BLaER1 (cell line): ENCODE measurements at regions not wholly inside any gene's neighbourhood (a gene's known extent, or its start where the extent isn't known, plus 50 kb on each side); places are given as distances from the start of the nearest gene placed in this dataset.

ENCODE experiments used
- H3K27ac ChIP-seq: shearing (Covaris generic); formaldehyde crosslinking; 2 replicates; pipeline ENCODE4 v1.8.1; 2022
- H3K27me3 ChIP-seq: shearing (Covaris generic); formaldehyde crosslinking; 2 replicates; pipeline ENCODE4 v1.8.1; 2022
- H3K36me3 ChIP-seq: shearing (Covaris generic); formaldehyde crosslinking; 2 replicates; pipeline ENCODE4 v1.8.1; 2022
- H3K4me1 ChIP-seq: shearing (Covaris generic); formaldehyde crosslinking; 2 replicates; pipeline ENCODE4 v1.8.1; 2022
- H3K4me2 ChIP-seq: shearing (Covaris generic); formaldehyde crosslinking; 2 replicates; pipeline ENCODE4 v1.8.1; 2022
- H3K4me3 ChIP-seq: shearing (Covaris generic); formaldehyde crosslinking; 2 replicates; pipeline ENCODE4 v1.8.1; 2022
- H3K9ac ChIP-seq: shearing (Covaris generic); formaldehyde crosslinking; 2 replicates; pipeline ENCODE4 v1.8.1; 2022
- H3K9me3 ChIP-seq: shearing (Covaris generic); formaldehyde crosslinking; 2 replicates; pipeline ENCODE4 v1.8.1; 2022
- H4K20me1 ChIP-seq: shearing (Covaris generic); formaldehyde crosslinking; 2 replicates; pipeline ENCODE4 v1.8.1; 2022
- Cebpa-rat ChIP-seq: shearing (Covaris generic); IDR thresholded peaks from 2 replicates; pipeline ENCODE4 v1.8.1; 2022

DNA sequence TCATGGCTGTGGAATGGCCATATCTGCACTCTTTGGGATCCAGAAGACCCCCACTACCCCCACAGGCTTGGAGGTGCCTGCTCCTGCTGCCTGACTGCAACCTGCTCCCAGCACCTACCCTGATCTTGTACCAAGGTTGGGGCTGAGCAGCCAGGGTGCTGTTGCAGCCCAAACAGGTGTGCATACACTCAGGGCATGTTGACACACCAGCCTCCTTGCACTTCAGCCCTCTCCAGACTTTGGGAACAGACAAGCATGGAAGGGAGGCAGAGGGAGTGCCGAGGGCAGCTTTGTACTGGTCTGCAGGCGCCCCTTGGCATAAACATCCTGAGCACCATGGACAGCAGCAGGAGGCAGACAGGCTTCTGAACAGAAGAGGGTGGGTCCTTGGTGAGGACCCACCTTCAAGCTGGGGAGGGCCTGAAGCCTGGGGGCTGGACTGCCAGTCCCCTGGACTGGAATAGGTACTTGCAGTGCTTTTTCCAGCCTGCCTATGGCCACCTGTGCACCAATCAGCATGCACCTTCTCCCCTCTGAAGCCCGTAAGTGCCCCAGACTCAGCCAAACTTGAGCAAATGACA, 1675.8 kb downstream of the HACE1 start:
- Histone ChIP-seq H3K36me3 (no peaks in the 10 kb centered on the region), H3K27me3 (no peaks in the 10 kb centered on the region), H3K4me2 (no peak overlapping the region), H4K20me1 (no peaks in the 10 kb centered on the region), H3K27ac (no peak overlapping the region), H3K9me3 (no peaks in the 10 kb centered on the region), H3K9ac (no peak overlapping the region), H3K4me1 (no peaks in the 10 kb centered on the region), H3K4me3 (no peak overlapping the region)
- TF ChIP-seq Cebpa-rat, result no peak

DNA sequence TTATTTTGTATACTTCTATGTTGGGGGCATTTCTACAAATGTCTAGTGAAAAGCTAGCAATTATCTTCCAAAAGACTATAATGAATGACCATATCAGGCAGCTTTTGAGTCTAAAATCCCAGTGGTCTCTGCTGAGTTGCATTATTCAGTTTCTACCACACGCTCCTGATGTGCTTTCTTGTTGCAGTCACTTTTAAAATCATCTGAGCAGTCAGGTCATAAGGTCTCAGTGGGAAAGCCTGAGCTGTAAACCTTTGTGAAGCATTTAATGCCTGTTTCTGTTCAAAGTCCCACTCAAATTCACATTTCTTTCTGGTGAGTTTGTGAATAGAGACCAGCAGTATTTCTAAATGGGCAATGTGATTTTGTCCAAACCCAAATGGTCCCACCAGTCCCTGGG, 1681.5 kb downstream of the HACE1 start:
- no peak overlapping the region for H3K27ac ChIP-seq
- no peaks in the 10 kb centered on the region for H3K9me3 ChIP-seq
- H3K9ac ChIP-seq, result no peak overlapping the region
- no peak overlapping the region for H3K4me2 ChIP-seq
- H3K36me3 ChIP-seq, result no peaks in the 10 kb centered on the region
- TF ChIP-seq Cebpa-rat, result no peak
- H3K4me3 ChIP-seq, result no peak overlapping the region
- no peaks in the 10 kb centered on the region for H3K4me1 ChIP-seq
- no peaks in the 10 kb centered on the region for H3K27me3 ChIP-seq
- no peaks in the 10 kb centered on the region for H4K20me1 ChIP-seq

- H3K9me3 ChIP-seq, result no peaks in the 10 kb centered on the region
- no peak overlapping the region for H3K4me3 ChIP-seq
- H3K27me3 ChIP-seq, result no peaks in the 10 kb centered on the region
- no peaks in the 10 kb centered on the region for H4K20me1 ChIP-seq
- H3K4me2 ChIP-seq, result no peak overlapping the region
- H3K4me1 ChIP-seq, result no peaks in the 10 kb centered on the region
- no peak for TF ChIP-seq Cebpa-rat
- no peak overlapping the region for H3K27ac ChIP-seq
- no peak overlapping the region for H3K9ac ChIP-seq
- no peaks in the 10 kb centered on the region for H3K36me3 ChIP-seq
These were observed 1681.9 kb downstream of the HACE1 start for GRCh38 chr6:103177791-103178190.

DNA sequence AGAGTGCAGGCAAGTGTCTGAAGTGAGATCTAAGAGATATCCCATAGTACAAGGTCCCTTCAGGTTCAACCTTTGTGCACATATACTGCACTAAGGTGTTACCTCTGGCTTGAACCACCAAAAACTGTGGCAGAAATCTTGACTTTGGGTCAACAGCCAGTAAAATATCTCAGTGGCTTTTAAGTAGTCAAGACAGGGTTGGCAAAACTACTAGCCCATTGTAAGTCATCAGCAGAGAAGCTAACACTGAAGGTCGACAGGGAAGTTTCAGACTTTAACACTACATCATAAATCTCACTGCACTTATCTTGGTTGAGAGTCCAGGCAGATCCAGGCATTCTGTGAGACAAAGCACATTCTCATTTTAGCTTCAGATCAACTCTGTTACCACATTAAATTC, 1684.7 kb downstream of the HACE1 start:
- no peak overlapping the region for H3K4me3 ChIP-seq
- no peaks in the 10 kb centered on the region for H3K4me1 ChIP-seq
- no peak for TF ChIP-seq Cebpa-rat
- H3K36me3 ChIP-seq, result no peaks in the 10 kb centered on the region
- no peaks in the 10 kb centered on the region for H3K9me3 ChIP-seq
- H3K4me2 ChIP-seq, result no peak overlapping the region
- no peak overlapping the region for H3K9ac ChIP-seq
- H3K27ac ChIP-seq, result no peak overlapping the region
- H3K27me3 ChIP-seq, result no peaks in the 10 kb centered on the region
- H4K20me1 ChIP-seq, result no peaks in the 10 kb centered on the region

- no peaks in the 10 kb centered on the region for H3K36me3 ChIP-seq
- H3K4me1 ChIP-seq, result no peaks in the 10 kb centered on the region
- no peak overlapping the region for H3K9ac ChIP-seq
- H3K27me3 ChIP-seq, result no peaks in the 10 kb centered on the region
- H3K27ac ChIP-seq, result no peak overlapping the region
- H3K9me3 ChIP-seq, result no peaks in the 10 kb centered on the region
- no peak overlapping the region for H3K4me3 ChIP-seq
- no peak overlapping the region for H3K4me2 ChIP-seq
- no peak for TF ChIP-seq Cebpa-rat
- H4K20me1 ChIP-seq, result no peaks in the 10 kb centered on the region
These were observed 1692.2 kb downstream of the HACE1 start for GRCh38 chr6:103167345-103168071.

GRCh38 chr6:103154779-103155572, 1704.7 kb downstream of the HACE1 start:
- Histone ChIP-seq H3K27ac (no peak overlapping the region), H3K9ac (no peak overlapping the region), H3K9me3 (no peaks in the 10 kb centered on the region), H3K4me3 (no peak overlapping the region), H3K27me3 (no peaks in the 10 kb centered on the region), H3K36me3 (no peaks in the 10 kb centered on the region), H4K20me1 (no peaks in the 10 kb centered on the region), H3K4me1 (no peaks in the 10 kb centered on the region), H3K4me2 (no peak overlapping the region)
- no peak for TF ChIP-seq Cebpa-rat

DNA sequence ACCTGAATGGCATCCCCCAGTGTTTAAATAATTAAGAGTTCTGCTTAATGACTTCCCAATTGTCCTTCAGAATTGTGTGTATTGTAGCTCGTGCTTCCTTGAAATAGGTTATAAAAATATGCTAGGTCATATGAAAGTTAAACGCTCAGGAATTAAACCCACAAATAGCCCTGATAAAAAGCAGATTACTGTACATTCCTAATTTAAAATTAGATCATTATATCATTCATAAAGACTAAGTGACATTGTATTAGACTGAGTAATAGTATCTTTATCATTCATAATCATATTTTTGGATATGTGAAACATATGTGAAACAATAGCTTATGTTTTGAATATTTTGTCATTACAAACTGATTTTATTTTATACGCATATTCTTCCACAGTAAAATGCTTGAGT, 1706.7 kb downstream of the HACE1 start:
- TF ChIP-seq Cebpa-rat, result no peak
- H3K4me1 ChIP-seq, result no peaks in the 10 kb centered on the region
- no peaks in the 10 kb centered on the region for H4K20me1 ChIP-seq
- no peak overlapping the region for H3K4me2 ChIP-seq
- H3K36me3 ChIP-seq, result no peaks in the 10 kb centered on the region
- H3K4me3 ChIP-seq, result no peak overlapping the region
- H3K9me3 ChIP-seq, result no peaks in the 10 kb centered on the region
- H3K27me3 ChIP-seq, result no peaks in the 10 kb centered on the region
- H3K9ac ChIP-seq, result no peak overlapping the region
- no peak overlapping the region for H3K27ac ChIP-seq

GRCh38 chr6:103142902-103143301, 1716.8 kb downstream of the HACE1 start:
- H3K27me3 ChIP-seq, result no peaks in the 10 kb centered on the region
- TF ChIP-seq Cebpa-rat, result no peak
- H3K27ac ChIP-seq, result no peak overlapping the region
- H3K4me1 ChIP-seq, result no peaks in the 10 kb centered on the region
- H3K9me3 ChIP-seq, result no peaks in the 10 kb centered on the region
- no peaks in the 10 kb centered on the region for H3K36me3 ChIP-seq
- no peaks in the 10 kb centered on the region for H4K20me1 ChIP-seq
- H3K4me2 ChIP-seq, result no peak overlapping the region
- no peak overlapping the region for H3K9ac ChIP-seq
- H3K4me3 ChIP-seq, result no peak overlapping the region

GRCh38 chr6:103140308-103141027, 1719.3 kb downstream of the HACE1 start:
- Histone ChIP-seq H3K4me1 (no peaks in the 10 kb centered on the region), H3K9ac (no peak overlapping the region), H4K20me1 (no peaks in the 10 kb centered on the region), H3K27me3 (no peaks in the 10 kb centered on the region), H3K27ac (no peak overlapping the region), H3K36me3 (no peaks in the 10 kb centered on the region), H3K9me3 (no peaks in the 10 kb centered on the region), H3K4me3 (no peak overlapping the region), H3K4me2 (no peak overlapping the region)
- no peak for TF ChIP-seq Cebpa-rat

GRCh38 chr6:103139377-103139776, 1720.3 kb downstream of the HACE1 start:
- H3K4me3 ChIP-seq, result no peak overlapping the region
- no peaks in the 10 kb centered on the region for H3K36me3 ChIP-seq
- H3K27ac ChIP-seq, result no peak overlapping the region
- TF ChIP-seq Cebpa-rat, result no peak
- H4K20me1 ChIP-seq, result no peaks in the 10 kb centered on the region
- no peak overlapping the region for H3K9ac ChIP-seq
- no peak overlapping the region for H3K4me2 ChIP-seq
- no peaks in the 10 kb centered on the region for H3K4me1 ChIP-seq
- H3K27me3 ChIP-seq, result no peaks in the 10 kb centered on the region
- H3K9me3 ChIP-seq, result no peaks in the 10 kb centered on the region
